Panc1 (cell line): ENCODE measurements at regions not wholly inside any gene's neighbourhood (a gene's known extent, or its start where the extent isn't known, plus 50 kb on each side); places are given as distances from the start of the nearest gene placed in this dataset.
"Not testable (repeated sequence)": the region's sequence is repeated elsewhere in the genome, so short reads cannot be mapped to it uniquely, and the experiment has no call there.

Source experiments
- ATAC-seq: fragments of 200-7000 bp; cut with Tn5 transposase; 2 replicates; pipeline ENCODE4 v1.9.1; 2020; ENCODE audit warnings: mild to moderate bottlenecking, moderate library complexity
- BruUV-seq: library from RNA; stranded (reverse); fragments of 400-500 nt; replicated peaks from 2 replicates; lab custom pipeline; 2021; lab: Mats Ljungman, UMichigan
- CTCF ChIA-PET: fragments of 300-600 bp; sonication (Branson Sonifier 250); formaldehyde crosslinking; loops from one replicate; lab custom pipeline; 2022; ENCODE audit warnings: antibody characterized with exemption; lab: Charles Lee
- POLR2A ChIA-PET: fragments of 300-600 bp; sonication (Branson Sonifier 250); formaldehyde crosslinking; loops from one replicate; lab custom pipeline; 2022; ENCODE audit warnings: antibody characterized with exemption; lab: Charles Lee
- DNase-seq: peaks from one replicate; pipeline ENCODE4 v3.0.0-alpha.2; 2010; ENCODE audit warnings: low read depth, low spot score
- H3K27ac ChIP-seq: 2 replicates; pipeline ENCODE4 v1.5.1; 2011; ENCODE audit warnings: mild to moderate bottlenecking, low read length, inconsistent platforms
- H3K27me3 ChIP-seq: fragments of 200-500 bp; sonication (Bioruptor generic); 2 replicates; pipeline ENCODE4 v1.6.0; 2014; ENCODE audit warnings: low read length, inconsistent platforms; ENCODE audit not compliant: control insufficient read depth, insufficient read depth
- H3K36me3 ChIP-seq: fragments of 200-500 bp; sonication (Bioruptor generic); 2 replicates; pipeline ENCODE4 v1.5.1; 2014; ENCODE audit warnings: inconsistent platforms, mild to moderate bottlenecking, low read length, moderate library complexity; ENCODE audit not compliant: control insufficient read depth, insufficient read depth
- H3K4me1 ChIP-seq: 2 replicates; pipeline ENCODE4 v1.5.1; 2011; ENCODE audit warnings: inconsistent platforms, mild to moderate bottlenecking, low read length, moderate library complexity; ENCODE audit not compliant: control insufficient read depth, insufficient read depth
- H3K4me3 ChIP-seq, 2 experiments: 2 replicates each; pipeline ENCODE4 v1.5.1; 2011 to 2012; ENCODE audit warnings: low read depth in 2 of 2, low read length in 2 of 2, mild to moderate bottlenecking in 2 of 2, inconsistent platforms in 1 of 2, moderate library complexity in 1 of 2
- H3K9me3 ChIP-seq: fragments of 200-500 bp; sonication (Bioruptor generic); 2 replicates; pipeline ENCODE4 v1.5.1; 2014; ENCODE audit warnings: low read depth, mild to moderate bottlenecking, inconsistent platforms, low read length, moderate library complexity; ENCODE audit not compliant: control insufficient read depth, insufficient read depth
- POLR2AphosphoS5 ChIP-seq: IDR thresholded peaks from 2 replicates; pipeline ENCODE4 v1.6.1; 2012; ENCODE audit warnings: mild to moderate bottlenecking, low read depth, low read length, moderate library complexity
- SIN3A ChIP-seq: IDR thresholded peaks from 2 replicates; pipeline ENCODE4 v1.6.1; 2012; ENCODE audit warnings: low read depth, mild to moderate bottlenecking, low read length, moderate library complexity, borderline replicate concordance; ENCODE audit not compliant: insufficient read depth
- TCF7L2 ChIP-seq: IDR thresholded peaks from 2 replicates; pipeline ENCODE4 v1.6.1; 2011; ENCODE audit warnings: mild to moderate bottlenecking, low read depth, low read length, inconsistent platforms
- in situ Hi-C: cut with HindIII; loops from 2 replicates; pipeline ENCODE4 v1.10.0; 2016; ENCODE audit warnings: low sequenced_read_pairs, low pct_unique_long_range_greater_than_20kb
- intact Hi-C: fragments of 100-400 bp; cut with micrococcal nuclease; formaldehyde crosslinking; loops from one replicate; pipeline ENCODE4 v1.10.0; 2022; ENCODE audit not compliant: unreplicated experiment
- TF ChIP-seq, protein P1 (sequence below): fragments of 450-650 bp; IDR thresholded peaks from 2 replicates; pipeline ENCODE4 v1.5.1; 2017; ENCODE audit warnings: mild to moderate bottlenecking
- TF ChIP-seq, protein P2 (sequence below), 2 experiments: IDR thresholded peaks; 2 replicates each; pipeline ENCODE4 v1.6.1; 2011 to 2012; ENCODE audit warnings: low read depth in 2 of 2, control low read depth in 1 of 2, low read length in 1 of 2, mild to moderate bottlenecking in 1 of 2, moderate library complexity in 1 of 2; ENCODE audit not compliant: insufficient read depth in 1 of 2

GRCh38 chr1:21369905-21370304 lies 70.0 kb upstream of the NBPF3 start:
- POLR2A ChIA-PET = no interaction called here
- ATAC-seq = no peak
- no TSS peak for BruUV-seq
- Histone ChIP-seq H3K27ac (no peak overlapping the region), H3K36me3 (no peaks in the 10 kb centered on the region), H3K9me3 (no peaks in the 10 kb centered on the region), H3K4me3 (no peak overlapping the region), H3K27me3 (no peaks in the 10 kb centered on the region), H3K4me1 (no peaks in the 10 kb centered on the region)
- DNase-seq = no peak
- no peak for TF ChIP-seq TCF7L2
- TF ChIP-seq SIN3A = no peak
- TF ChIP-seq, protein P1, sequence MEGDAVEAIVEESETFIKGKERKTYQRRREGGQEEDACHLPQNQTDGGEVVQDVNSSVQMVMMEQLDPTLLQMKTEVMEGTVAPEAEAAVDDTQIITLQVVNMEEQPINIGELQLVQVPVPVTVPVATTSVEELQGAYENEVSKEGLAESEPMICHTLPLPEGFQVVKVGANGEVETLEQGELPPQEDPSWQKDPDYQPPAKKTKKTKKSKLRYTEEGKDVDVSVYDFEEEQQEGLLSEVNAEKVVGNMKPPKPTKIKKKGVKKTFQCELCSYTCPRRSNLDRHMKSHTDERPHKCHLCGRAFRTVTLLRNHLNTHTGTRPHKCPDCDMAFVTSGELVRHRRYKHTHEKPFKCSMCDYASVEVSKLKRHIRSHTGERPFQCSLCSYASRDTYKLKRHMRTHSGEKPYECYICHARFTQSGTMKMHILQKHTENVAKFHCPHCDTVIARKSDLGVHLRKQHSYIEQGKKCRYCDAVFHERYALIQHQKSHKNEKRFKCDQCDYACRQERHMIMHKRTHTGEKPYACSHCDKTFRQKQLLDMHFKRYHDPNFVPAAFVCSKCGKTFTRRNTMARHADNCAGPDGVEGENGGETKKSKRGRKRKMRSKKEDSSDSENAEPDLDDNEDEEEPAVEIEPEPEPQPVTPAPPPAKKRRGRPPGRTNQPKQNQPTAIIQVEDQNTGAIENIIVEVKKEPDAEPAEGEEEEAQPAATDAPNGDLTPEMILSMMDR = no peak
- TF ChIP-seq, protein P2, sequence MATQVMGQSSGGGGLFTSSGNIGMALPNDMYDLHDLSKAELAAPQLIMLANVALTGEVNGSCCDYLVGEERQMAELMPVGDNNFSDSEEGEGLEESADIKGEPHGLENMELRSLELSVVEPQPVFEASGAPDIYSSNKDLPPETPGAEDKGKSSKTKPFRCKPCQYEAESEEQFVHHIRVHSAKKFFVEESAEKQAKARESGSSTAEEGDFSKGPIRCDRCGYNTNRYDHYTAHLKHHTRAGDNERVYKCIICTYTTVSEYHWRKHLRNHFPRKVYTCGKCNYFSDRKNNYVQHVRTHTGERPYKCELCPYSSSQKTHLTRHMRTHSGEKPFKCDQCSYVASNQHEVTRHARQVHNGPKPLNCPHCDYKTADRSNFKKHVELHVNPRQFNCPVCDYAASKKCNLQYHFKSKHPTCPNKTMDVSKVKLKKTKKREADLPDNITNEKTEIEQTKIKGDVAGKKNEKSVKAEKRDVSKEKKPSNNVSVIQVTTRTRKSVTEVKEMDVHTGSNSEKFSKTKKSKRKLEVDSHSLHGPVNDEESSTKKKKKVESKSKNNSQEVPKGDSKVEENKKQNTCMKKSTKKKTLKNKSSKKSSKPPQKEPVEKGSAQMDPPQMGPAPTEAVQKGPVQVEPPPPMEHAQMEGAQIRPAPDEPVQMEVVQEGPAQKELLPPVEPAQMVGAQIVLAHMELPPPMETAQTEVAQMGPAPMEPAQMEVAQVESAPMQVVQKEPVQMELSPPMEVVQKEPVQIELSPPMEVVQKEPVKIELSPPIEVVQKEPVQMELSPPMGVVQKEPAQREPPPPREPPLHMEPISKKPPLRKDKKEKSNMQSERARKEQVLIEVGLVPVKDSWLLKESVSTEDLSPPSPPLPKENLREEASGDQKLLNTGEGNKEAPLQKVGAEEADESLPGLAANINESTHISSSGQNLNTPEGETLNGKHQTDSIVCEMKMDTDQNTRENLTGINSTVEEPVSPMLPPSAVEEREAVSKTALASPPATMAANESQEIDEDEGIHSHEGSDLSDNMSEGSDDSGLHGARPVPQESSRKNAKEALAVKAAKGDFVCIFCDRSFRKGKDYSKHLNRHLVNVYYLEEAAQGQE (IDR thresholded peaks at IDR 0.05; ENCODE audit: insufficient read depth in 1 of 2, low read depth in 2 of 2, low read length in 1 of 2) = no peak
- TF ChIP-seq POLR2AphosphoS5 = no peak
- CTCF ChIA-PET = interaction anchor here (0.5 to 3.4 kb wide), 13 partner anchors 9 to 289 kb away, joined by 3 to 33 read pairs (median 3); no protein-coding TSS in a partner anchor
- intact Hi-C loops = loop anchor here (2.0 to 10.0 kb wide), 3 partner anchors 125 to 289 kb away; no protein-coding TSS in a partner anchor
- in situ Hi-C loops = loop anchor here (10.0 kb wide), 1 partner anchor 125 kb away; no protein-coding TSS in a partner anchor

- Histone ChIP-seq H3K4me3 (peak overlapping the region in 1 of 2 experiments; percentile 23; a peak in 1 of 4 replicates), H3K27ac (no peak overlapping the region), H3K4me1 (no peaks in the 10 kb centered on the region), H3K27me3 (no peaks in the 10 kb centered on the region), H3K36me3 (no peaks in the 10 kb centered on the region), H3K9me3 (no peaks in the 10 kb centered on the region)
- peak; percentile 71 for DNase-seq
- no TSS peak for BruUV-seq
- ChIA-PET POLR2A (interaction anchor here (0.5 to 0.8 kb wide), 3 partner anchors 154 to 182 kb away, joined by 4 to 5 read pairs (median 4); no protein-coding TSS in a partner anchor), CTCF (interaction anchor here (0.6 to 3.4 kb wide), 20 partner anchors 17 to 291 kb away, joined by 3 to 33 read pairs (median 4); no protein-coding TSS in a partner anchor)
- in situ Hi-C loops = loop anchor here (10.0 kb wide), 1 partner anchor 124 kb away; no protein-coding TSS in a partner anchor
- intact Hi-C loops = loop anchor here (1.0 kb wide), 2 partner anchors 113 to 136 kb away; no protein-coding TSS in a partner anchor
- TF ChIP-seq, protein P1 = peak; percentile 100
- no peak for TF ChIP-seq TCF7L2
- TF ChIP-seq, protein P2 (IDR thresholded peaks at IDR 0.05; ENCODE audit: insufficient read depth in 1 of 2, low read depth in 2 of 2, low read length in 1 of 2) = no peak
- peak; percentile 97 for ATAC-seq
Observed at GRCh38 chr1:21368515-21369289, 71.2 kb upstream of the NBPF3 start.

DNA sequence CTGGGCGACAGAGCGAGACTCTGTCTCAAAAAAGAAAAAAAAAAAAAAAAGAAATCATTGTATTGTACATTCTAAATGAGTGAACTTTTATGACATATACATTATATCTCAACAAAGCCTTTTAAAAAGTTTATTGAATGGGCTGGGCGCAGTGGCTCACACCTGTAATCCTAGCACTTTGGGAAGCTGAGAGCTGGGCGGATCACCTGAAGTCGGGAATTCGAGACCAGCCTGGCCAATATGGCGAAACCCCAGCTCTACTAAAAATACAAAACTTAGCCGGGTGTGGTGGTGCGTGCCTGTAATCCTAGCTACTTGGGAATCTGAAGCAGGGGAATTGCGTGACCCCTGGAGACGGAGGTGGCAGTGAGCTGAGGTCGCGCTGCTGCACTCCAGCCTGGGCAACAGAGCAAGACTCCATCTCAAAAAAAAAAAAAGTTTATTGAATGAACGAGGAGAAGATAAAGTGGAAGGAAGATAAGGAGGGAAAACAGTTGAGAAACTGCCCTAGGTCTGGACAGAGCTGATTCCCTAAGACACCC lies 71.9 kb upstream of the NBPF3 start:
- POLR2A ChIA-PET = interaction anchor here (0.6 to 0.8 kb wide), 2 partner anchors 161 to 183 kb away, joined by 4 to 5 read pairs; no protein-coding TSS in a partner anchor
- H3K36me3 ChIP-seq, BruUV-seq, DNase-seq, H3K4me1 ChIP-seq, H3K27ac ChIP-seq, H3K9me3 ChIP-seq, H3K27me3 ChIP-seq, ATAC-seq: not testable (repeated sequence)
- peak overlapping the region in 1 of 2 experiments; percentile 23; a peak in 1 of 4 replicates for H3K4me3 ChIP-seq
- CTCF ChIA-PET = interaction anchor here (0.6 to 3.4 kb wide), 16 partner anchors 19 to 714 kb away, joined by 3 to 33 read pairs (median 5); no protein-coding TSS in a partner anchor
- in situ Hi-C loops (loop anchor here (10.0 kb wide), 1 partner anchor 123 kb away; no protein-coding TSS in a partner anchor), intact Hi-C loops (loop anchor here (1.0 kb wide), 2 partner anchors 113 to 136 kb away; no protein-coding TSS in a partner anchor)
